ENCODE measurements at regions not wholly inside any gene's neighbourhood (a gene's known extent, or its start where the extent isn't known, plus 50 kb on each side); places are given as distances from the start of the nearest gene placed in this dataset.

DNA sequence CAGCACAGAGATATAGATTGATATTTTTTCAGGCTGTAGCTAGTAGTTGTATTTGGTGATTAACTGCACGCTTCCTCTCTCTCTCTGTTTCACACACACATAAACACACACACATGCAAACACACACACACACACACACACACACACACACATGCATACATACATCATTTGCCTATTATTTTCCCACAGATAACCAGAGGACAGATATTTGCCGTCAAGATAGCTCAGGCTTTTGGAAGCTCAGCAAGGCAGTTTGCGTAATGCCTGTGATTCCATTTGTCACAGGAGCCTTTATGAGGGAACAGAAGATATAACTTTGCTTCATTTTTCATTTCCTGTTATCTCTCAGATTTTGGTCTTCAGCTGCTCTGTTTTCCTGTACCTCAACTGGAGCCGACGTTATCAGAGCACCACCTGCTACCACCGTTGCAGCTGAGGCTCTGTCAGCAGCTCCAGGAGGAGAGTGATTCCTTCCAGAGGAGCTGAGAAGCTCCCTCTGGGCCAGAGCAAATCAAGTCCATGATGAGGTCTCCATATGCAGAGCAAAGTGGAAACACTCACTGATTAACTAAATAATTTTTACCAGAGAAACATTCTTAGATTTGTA is 341.9 kb upstream of the PIK3C3 start:
- TF ChIP-seq, protein P1, sequence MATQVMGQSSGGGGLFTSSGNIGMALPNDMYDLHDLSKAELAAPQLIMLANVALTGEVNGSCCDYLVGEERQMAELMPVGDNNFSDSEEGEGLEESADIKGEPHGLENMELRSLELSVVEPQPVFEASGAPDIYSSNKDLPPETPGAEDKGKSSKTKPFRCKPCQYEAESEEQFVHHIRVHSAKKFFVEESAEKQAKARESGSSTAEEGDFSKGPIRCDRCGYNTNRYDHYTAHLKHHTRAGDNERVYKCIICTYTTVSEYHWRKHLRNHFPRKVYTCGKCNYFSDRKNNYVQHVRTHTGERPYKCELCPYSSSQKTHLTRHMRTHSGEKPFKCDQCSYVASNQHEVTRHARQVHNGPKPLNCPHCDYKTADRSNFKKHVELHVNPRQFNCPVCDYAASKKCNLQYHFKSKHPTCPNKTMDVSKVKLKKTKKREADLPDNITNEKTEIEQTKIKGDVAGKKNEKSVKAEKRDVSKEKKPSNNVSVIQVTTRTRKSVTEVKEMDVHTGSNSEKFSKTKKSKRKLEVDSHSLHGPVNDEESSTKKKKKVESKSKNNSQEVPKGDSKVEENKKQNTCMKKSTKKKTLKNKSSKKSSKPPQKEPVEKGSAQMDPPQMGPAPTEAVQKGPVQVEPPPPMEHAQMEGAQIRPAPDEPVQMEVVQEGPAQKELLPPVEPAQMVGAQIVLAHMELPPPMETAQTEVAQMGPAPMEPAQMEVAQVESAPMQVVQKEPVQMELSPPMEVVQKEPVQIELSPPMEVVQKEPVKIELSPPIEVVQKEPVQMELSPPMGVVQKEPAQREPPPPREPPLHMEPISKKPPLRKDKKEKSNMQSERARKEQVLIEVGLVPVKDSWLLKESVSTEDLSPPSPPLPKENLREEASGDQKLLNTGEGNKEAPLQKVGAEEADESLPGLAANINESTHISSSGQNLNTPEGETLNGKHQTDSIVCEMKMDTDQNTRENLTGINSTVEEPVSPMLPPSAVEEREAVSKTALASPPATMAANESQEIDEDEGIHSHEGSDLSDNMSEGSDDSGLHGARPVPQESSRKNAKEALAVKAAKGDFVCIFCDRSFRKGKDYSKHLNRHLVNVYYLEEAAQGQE (IDR thresholded peaks at IDR 0.05; ENCODE audit: unreplicated experiment) = no peak
- TF ChIP-seq CTCF (conservative IDR thresholded peaks at IDR 0.05; ENCODE audit: low read depth in 2 of 2) = no peak
- TF ChIP-seq EZH2phosphoT487 (IDR thresholded peaks at IDR 0.05; ENCODE audit: unreplicated experiment) = no peak
- no peak for TF ChIP-seq ETS1 (IDR thresholded peaks at IDR 0.05)
- TF ChIP-seq EZH2 (IDR thresholded peaks at IDR 0.05; ENCODE audit: low read depth, unreplicated experiment) = no peak
- no peak for TF ChIP-seq POLR2AphosphoS5 (IDR thresholded peaks at IDR 0.05; ENCODE audit: low read depth)
- no peak for TF ChIP-seq JUNB (IDR thresholded peaks at IDR 0.05; ENCODE audit: unreplicated experiment)
- TF ChIP-seq CREB1 (CRISPR knock-in tag; IDR thresholded peaks at IDR 0.05; ENCODE audit: low read depth) = no peak
- TF ChIP-seq STAT1 (IDR thresholded peaks at IDR 0.05; ENCODE audit: unreplicated experiment) = no peak
- TF ChIP-seq ZNF331 (CRISPR knock-in tag; IDR thresholded peaks at IDR 0.05; ENCODE audit: low read depth) = no peak

Measured in GM23338 (cell line).